ENCODE measurements at regions not wholly inside any gene's neighbourhood (a gene's known extent, or its start where the extent isn't known, plus 50 kb on each side); places are given as distances from the start of the nearest gene placed in this dataset.
"Not testable (repeated sequence)": the region's sequence is repeated elsewhere in the genome, so short reads cannot be mapped to it uniquely, and the experiment has no call there.

- H3K4me3 Mint-ChIP-seq: no peak overlapping the region
- no peak overlapping the region for H3K27ac Mint-ChIP-seq
- no peaks in the 10 kb centered on the region for H3K4me1 Mint-ChIP-seq
- DNase-seq: no peak
- no peaks in the 10 kb centered on the region for H3K27me3 Mint-ChIP-seq
- H3K9me3 Mint-ChIP-seq: peaks cover 11% of the 10 kb centered on the region
- H3K36me3 Mint-ChIP-seq: no peaks in the 10 kb centered on the region
These were observed 222.9 kb upstream of the LMO3 start for GRCh38 chr12:16828891-16829290.

GRCh38 chr12:16807731-16808130 is 201.8 kb upstream of the LMO3 start:
- Mint-ChIP-seq H3K4me3 (no peak overlapping the region), H3K36me3 (no peaks in the 10 kb centered on the region), H3K4me1 (no peaks in the 10 kb centered on the region), H3K9me3 (peaks cover 10% of the 10 kb centered on the region), H3K27me3 (no peaks in the 10 kb centered on the region), H3K27ac (no peak overlapping the region)
- no peak for DNase-seq

GRCh38 chr12:16796168-16796567 is 190.2 kb upstream of the LMO3 start:
- no peaks in the 10 kb centered on the region for H3K36me3 Mint-ChIP-seq
- DNase-seq: no peak

GRCh38 chr12:16789204-16789790 is 183.3 kb upstream of the LMO3 start:
- Mint-ChIP-seq H3K36me3 (no peaks in the 10 kb centered on the region), H3K27me3 (no peaks in the 10 kb centered on the region), H3K4me1 (no peaks in the 10 kb centered on the region), H3K4me3 (no peak overlapping the region), H3K27ac (no peak overlapping the region), H3K9me3 (peaks cover 6% of the 10 kb centered on the region)
- DNase-seq: no peak

More at GRCh38 chr12:16796168-16796567, 190.2 kb upstream of the LMO3 start:
- Mint-ChIP-seq H3K4me3 (no peak overlapping the region), H3K27me3 (no peaks in the 10 kb centered on the region), H3K27ac (no peak overlapping the region), H3K9me3 (peaks cover 4% of the 10 kb centered on the region), H3K4me1 (no peaks in the 10 kb centered on the region)

GRCh38 chr12:16788506-16789203 is 182.7 kb upstream of the LMO3 start:
- Mint-ChIP-seq H3K9me3 (peaks cover 3% of the 10 kb centered on the region), H3K36me3 (no peaks in the 10 kb centered on the region), H3K27ac (no peak overlapping the region), H3K4me3 (no peak overlapping the region), H3K4me1 (no peaks in the 10 kb centered on the region), H3K27me3 (no peaks in the 10 kb centered on the region)
- DNase-seq: no peak

GRCh38 chr12:16785953-16786352 is 180.0 kb upstream of the LMO3 start:
- Mint-ChIP-seq H3K36me3 (no peaks in the 10 kb centered on the region), H3K9me3 (peaks cover 4% of the 10 kb centered on the region), H3K27ac (no peak overlapping the region), H3K27me3 (no peaks in the 10 kb centered on the region), H3K4me1 (no peaks in the 10 kb centered on the region), H3K4me3 (no peak overlapping the region)
- DNase-seq: no peak

- Mint-ChIP-seq H3K36me3 (no peaks in the 10 kb centered on the region), H3K9me3 (peaks cover 3% of the 10 kb centered on the region), H3K27me3 (no peaks in the 10 kb centered on the region)
These were observed 179.6 kb upstream of the LMO3 start for GRCh38 chr12:16785524-16785923.

GRCh38 chr12:16769129-16769528 is 163.2 kb upstream of the LMO3 start:
- not testable (repeated sequence) for DNase-seq, H3K36me3 Mint-ChIP-seq, H3K4me3 Mint-ChIP-seq, H3K27me3 Mint-ChIP-seq, H3K4me1 Mint-ChIP-seq, H3K27ac Mint-ChIP-seq
- peaks cover 36% of the 10 kb centered on the region for H3K9me3 Mint-ChIP-seq

More at GRCh38 chr12:16785524-16785923, 179.6 kb upstream of the LMO3 start:
- no peak for DNase-seq
- H3K4me3 Mint-ChIP-seq: no peak overlapping the region
- H3K4me1 Mint-ChIP-seq: no peaks in the 10 kb centered on the region
- no peak overlapping the region for H3K27ac Mint-ChIP-seq

GRCh38 chr12:16766736-16767135 is 160.8 kb upstream of the LMO3 start:
- H3K4me1 Mint-ChIP-seq: no peaks in the 10 kb centered on the region
- H3K36me3 Mint-ChIP-seq: no peaks in the 10 kb centered on the region
- no peak overlapping the region for H3K27ac Mint-ChIP-seq
- no peaks in the 10 kb centered on the region for H3K27me3 Mint-ChIP-seq
- H3K9me3 Mint-ChIP-seq: peaks cover 31% of the 10 kb centered on the region
- no peak overlapping the region for H3K4me3 Mint-ChIP-seq
- DNase-seq: no peak

GRCh38 chr12:16763901-16764300 is 157.9 kb upstream of the LMO3 start:
- Mint-ChIP-seq H3K4me1 (no peaks in the 10 kb centered on the region), H3K36me3 (no peaks in the 10 kb centered on the region), H3K27me3 (no peaks in the 10 kb centered on the region), H3K9me3 (peaks cover 10% of the 10 kb centered on the region), H3K4me3 (no peak overlapping the region), H3K27ac (no peak overlapping the region)
- no peak for DNase-seq

- Mint-ChIP-seq H3K36me3 (no peaks in the 10 kb centered on the region), H3K9me3 (peaks cover 3% of the 10 kb centered on the region), H3K4me1 (no peaks in the 10 kb centered on the region), H3K27me3 (no peaks in the 10 kb centered on the region), H3K27ac (no peak overlapping the region), H3K4me3 (no peak overlapping the region)
- no peak for DNase-seq
These were observed 151.0 kb upstream of the LMO3 start for GRCh38 chr12:16756833-16757555.

GRCh38 chr12:16730772-16731171 is 124.8 kb upstream of the LMO3 start:
- no peak overlapping the region for H3K27ac Mint-ChIP-seq
- H3K9me3 Mint-ChIP-seq: peaks cover 1% of the 10 kb centered on the region
- no peaks in the 10 kb centered on the region for H3K36me3 Mint-ChIP-seq
- H3K27me3 Mint-ChIP-seq: no peaks in the 10 kb centered on the region
- H3K4me1 Mint-ChIP-seq: no peaks in the 10 kb centered on the region
- no peak overlapping the region for H3K4me3 Mint-ChIP-seq
- no peak for DNase-seq

- H3K27ac Mint-ChIP-seq: no peak overlapping the region
- peaks cover 1% of the 10 kb centered on the region for H3K9me3 Mint-ChIP-seq
- no peaks in the 10 kb centered on the region for H3K36me3 Mint-ChIP-seq
- no peaks in the 10 kb centered on the region for H3K4me1 Mint-ChIP-seq
- H3K4me3 Mint-ChIP-seq: no peak overlapping the region
- no peak for DNase-seq
- no peaks in the 10 kb centered on the region for H3K27me3 Mint-ChIP-seq
These were observed 120.9 kb upstream of the LMO3 start for GRCh38 chr12:16726879-16727278.

- H3K9me3 Mint-ChIP-seq: no peaks in the 10 kb centered on the region
- no peaks in the 10 kb centered on the region for H3K27me3 Mint-ChIP-seq
- H3K4me1 Mint-ChIP-seq: no peaks in the 10 kb centered on the region
- no peak overlapping the region for H3K27ac Mint-ChIP-seq
- H3K36me3 Mint-ChIP-seq: no peaks in the 10 kb centered on the region
- no peak for DNase-seq
- H3K4me3 Mint-ChIP-seq: no peak overlapping the region
These were observed 113.9 kb upstream of the LMO3 start for GRCh38 chr12:16719713-16720416.

GRCh38 chr12:16716928-16717327 is 111.0 kb upstream of the LMO3 start:
- Mint-ChIP-seq H3K27ac (no peak overlapping the region), H3K4me1 (no peaks in the 10 kb centered on the region), H3K36me3 (no peaks in the 10 kb centered on the region), H3K4me3 (no peak overlapping the region), H3K9me3 (peaks cover 2% of the 10 kb centered on the region), H3K27me3 (no peaks in the 10 kb centered on the region)
- no peak for DNase-seq
